Right lobe of liver (tissue), 6 donors: ENCODE measurements at regions not wholly inside any gene's neighbourhood (a gene's known extent, or its start where the extent isn't known, plus 50 kb on each side); places are given as distances from the start of the nearest gene placed in this dataset.

Experiments used
- ATAC-seq, 4 donors: fragments of 200-7000 bp; cut with Tn5 transposase; one replicate each; pipeline ENCODE4 v1.9.1; 2020; ENCODE audit warnings: mild to moderate bottlenecking in 4 of 4, moderate library complexity in 4 of 4
- DNase-seq, 3 donors: peaks; one replicate each; pipeline ENCODE4 v3.0.0-alpha.2; 2020
- H3K27ac ChIP-seq, 3 donors: fragments of 200-600 bp; one replicate each; pipeline ENCODE4 v1.8.0; 2022
- H3K27me3 ChIP-seq, 2 donors: fragments of 200-600 bp; one replicate each; pipeline ENCODE4 v1.8.0; 2022
- H3K36me3 ChIP-seq, 4 donors: fragments of 200-600 bp; sonication (generic) in 1 of 4; one replicate each; pipeline versions ENCODE4 v1.5.1 to v1.8.0; 2017 to 2022; ENCODE audit warnings: control low read depth in 1 of 4
- H3K4me1 ChIP-seq, 4 donors: fragments of 200-600 bp; sonication (generic) in 1 of 4; one replicate each; pipeline versions ENCODE4 v1.5.1 to v1.8.0; 2017 to 2022; ENCODE audit warnings: control low read depth in 1 of 4
- H3K4me3 ChIP-seq, 3 donors: fragments of 200-600 bp; one replicate each; pipeline ENCODE4 v1.8.0; 2022
- H3K9me3 ChIP-seq, 4 donors: fragments of 200-600 bp; sonication (generic) in 1 of 4; one replicate each; pipeline versions ENCODE4 v1.5.1 to v1.8.0; 2017 to 2022; ENCODE audit warnings: control low read depth in 1 of 4
- CTCF ChIP-seq, 4 donors: fragments of 200-600 bp in 3 of 4; fragments of 450-650 bp in 1 of 4; IDR thresholded peaks; one replicate each; pipeline versions ENCODE4 v1.5.1 to v1.8.0; 2016 to 2022; ENCODE audit warnings: antibody characterized with exemption in 4 of 4, mild to moderate bottlenecking in 2 of 4
- POLR2A ChIP-seq: fragments of 450-650 bp; IDR thresholded peaks from one replicate; pipeline ENCODE4 v1.6.1; 2017; ENCODE audit warnings: antibody characterized with exemption, mild to moderate bottlenecking
- WGBS: methylation state at CpG from one replicate; pipeline ENCODE4 v1.1.6; 2018; ENCODE audit warnings: low coverage, low lambda C conversion rate; ENCODE audit not compliant: insufficient coverage; ENCODE audit errors: missing lambda C conversion rate; 5-methylcytosine and 5-hydroxymethylcytosine counted together
- intact Hi-C, 2 donors: fragments of 100-400 bp; cut with DNase I; formaldehyde crosslinking; loops; one replicate each; pipeline versions ENCODE4 v1.11.2 to v1.14.1; 2022
- donor health status: DM: no; HTN: yes; CAD: no.
- donor health status: DM: no; HTN: no; CAD: no.
- donor health status: DM: no; HTN: no; CAD: no.
- donor health status: DM: no; HTN: yes; CAD: no.
- donor health status: DM: no; HTN: yes; CAD: no.

DNA sequence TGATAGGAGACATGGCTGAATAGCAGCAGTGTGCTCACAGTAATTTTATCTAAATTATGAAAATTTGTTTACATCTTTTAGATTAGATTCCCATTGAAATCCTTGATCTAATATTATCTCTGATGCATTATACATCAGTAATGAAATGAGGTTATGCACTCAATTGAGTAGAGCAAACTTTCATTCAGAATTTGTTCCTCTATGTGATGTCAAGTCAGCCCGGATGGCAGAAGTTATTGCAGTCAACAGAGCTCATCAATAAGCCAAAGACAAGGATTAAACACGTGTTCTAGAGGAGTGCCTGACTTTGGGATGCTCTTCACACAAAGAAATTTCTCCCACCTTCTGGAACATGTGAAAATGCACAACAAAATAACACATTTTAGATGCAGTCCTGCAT, 688.8 kb downstream of the TMEM121 start:
- TF ChIP-seq CTCF (IDR thresholded peaks at IDR 0.05) = no peak
- TF ChIP-seq POLR2A = no peak
- intact Hi-C loops = no loop called here
- Histone ChIP-seq H3K27me3 (no peaks in the 10 kb centered on the region), H3K36me3 (no peaks in the 10 kb centered on the region), H3K9me3 (no peaks in the 10 kb centered on the region), H3K4me3 (no peak overlapping the region), H3K4me1 (no peaks in the 10 kb centered on the region), H3K27ac (no peak overlapping the region)
- DNase-seq (no peak), ATAC-seq (no peak)
- WGBS = 19% methylated on average over 2 of the region's 2 CpGs

- H3K36me3 ChIP-seq = no peaks in the 10 kb centered on the region
- no peak overlapping the region for H3K27ac ChIP-seq
- no peak overlapping the region for H3K4me3 ChIP-seq
- intact Hi-C loops = no loop called here
- WGBS = 67% methylated on average over 1 of the region's 1 CpG
- no peaks in the 10 kb centered on the region for H3K27me3 ChIP-seq
- no peak for ATAC-seq
- no peaks in the 10 kb centered on the region for H3K4me1 ChIP-seq
- no peak for DNase-seq
- H3K9me3 ChIP-seq = no peaks in the 10 kb centered on the region
- TF ChIP-seq CTCF (IDR thresholded peaks at IDR 0.05) (no peak), POLR2A (no peak)
Measured at GRCh38 chr14:106216679-106217078, 690.3 kb downstream of the TMEM121 start.

- Histone ChIP-seq H3K9me3 (no peaks in the 10 kb centered on the region), H3K4me3 (no peak overlapping the region), H3K4me1 (no peaks in the 10 kb centered on the region), H3K27me3 (no peaks in the 10 kb centered on the region), H3K27ac (no peak overlapping the region), H3K36me3 (no peaks in the 10 kb centered on the region)
- ATAC-seq (no peak), DNase-seq (no peak)
- intact Hi-C loops = no loop called here
- WGBS = 7% methylated on average over 4 of the region's 5 CpGs
- TF ChIP-seq POLR2A = no peak
- no peak for TF ChIP-seq CTCF (IDR thresholded peaks at IDR 0.05)
Measured at GRCh38 chr14:106218174-106218573, 691.8 kb downstream of the TMEM121 start.

- DNase-seq = no peak
- no peak overlapping the region for H3K4me3 ChIP-seq
- no peaks in the 10 kb centered on the region for H3K36me3 ChIP-seq
- intact Hi-C loops = no loop called here
- ATAC-seq = no peak
- no peaks in the 10 kb centered on the region for H3K4me1 ChIP-seq
- WGBS = 34% methylated on average over 3 of the region's 3 CpGs
- no peak overlapping the region for H3K27ac ChIP-seq
- H3K9me3 ChIP-seq = no peaks in the 10 kb centered on the region
- TF ChIP-seq POLR2A (no peak), CTCF (IDR thresholded peaks at IDR 0.05) (no peak)
- H3K27me3 ChIP-seq = no peaks in the 10 kb centered on the region
Measured at GRCh38 chr14:106222311-106222710, 695.9 kb downstream of the TMEM121 start.

- Histone ChIP-seq H3K4me1 (no peaks in the 10 kb centered on the region), H3K27ac (no peak overlapping the region), H3K36me3 (no peaks in the 10 kb centered on the region), H3K9me3 (no peaks in the 10 kb centered on the region), H3K4me3 (no peak overlapping the region), H3K27me3 (no peaks in the 10 kb centered on the region)
- ATAC-seq (no peak), DNase-seq (no peak)
- intact Hi-C loops = no loop called here
- TF ChIP-seq CTCF (IDR thresholded peaks at IDR 0.05) = no peak
- 64% methylated on average over 3 of the region's 3 CpGs for WGBS
Measured at GRCh38 chr14:106222731-106223130, 696.3 kb downstream of the TMEM121 start.
